ENCODE measurements at regions not wholly inside any gene's neighbourhood (a gene's known extent, or its start where the extent isn't known, plus 50 kb on each side); places are given as distances from the start of the nearest gene placed in this dataset.

GRCh38 chr6:78153976-78154375, 501.1 kb downstream of the MEI4 start:
- H3K4me3 ChIP-seq (replicated peaks; ENCODE audit: low read depth, low read length) = no peak overlapping the region
- no peaks in the 10 kb centered on the region for H3K27me3 ChIP-seq (replicated peaks; ENCODE audit: control insufficient read depth, insufficient read depth, low read length)
- TF ChIP-seq CTCF (IDR thresholded peaks at IDR 0.05; ENCODE audit: insufficient read depth, low read length, poor library complexity, severe bottlenecking) = no peak
- H3K36me3 ChIP-seq (ENCODE audit: control insufficient read depth, insufficient read depth, low read length) = no peaks in the 10 kb centered on the region
- no peak for DNase-seq (ENCODE audit: extremely low read depth, insufficient read length)

GRCh38 chr6:78157606-78158005, 504.8 kb downstream of the MEI4 start:
- Histone ChIP-seq H3K4me3 (replicated peaks; ENCODE audit: low read depth, low read length) (no peak overlapping the region), H3K36me3 (ENCODE audit: control insufficient read depth, insufficient read depth, low read length) (no peaks in the 10 kb centered on the region), H3K27me3 (replicated peaks; ENCODE audit: control insufficient read depth, insufficient read depth, low read length) (no peaks in the 10 kb centered on the region)
- DNase-seq (ENCODE audit: extremely low read depth, insufficient read length) = no peak
- TF ChIP-seq CTCF (IDR thresholded peaks at IDR 0.05; ENCODE audit: insufficient read depth, low read length, poor library complexity, severe bottlenecking) = no peak

GRCh38 chr6:78188891-78189290, 536.1 kb downstream of the MEI4 start:
- TF ChIP-seq CTCF (IDR thresholded peaks at IDR 0.05; ENCODE audit: insufficient read depth, low read length, poor library complexity, severe bottlenecking) = no peak
- no peak for DNase-seq (ENCODE audit: extremely low read depth, insufficient read length)
- H3K4me3 ChIP-seq (replicated peaks; ENCODE audit: low read depth, low read length) = no peak overlapping the region

GRCh38 chr6:78192057-78192456, 539.2 kb downstream of the MEI4 start:
- Histone ChIP-seq H3K27me3 (replicated peaks; ENCODE audit: control insufficient read depth, insufficient read depth, low read length) (no peaks in the 10 kb centered on the region), H3K36me3 (ENCODE audit: control insufficient read depth, insufficient read depth, low read length) (no peaks in the 10 kb centered on the region), H3K4me3 (replicated peaks; ENCODE audit: low read depth, low read length) (no peak overlapping the region)
- no peak for DNase-seq (ENCODE audit: extremely low read depth, insufficient read length)
- no peak for TF ChIP-seq CTCF (IDR thresholded peaks at IDR 0.05; ENCODE audit: insufficient read depth, low read length, poor library complexity, severe bottlenecking)

More at GRCh38 chr6:78188891-78189290, 536.1 kb downstream of the MEI4 start:
- Histone ChIP-seq H3K27me3 (replicated peaks; ENCODE audit: control insufficient read depth, insufficient read depth, low read length) (no peaks in the 10 kb centered on the region), H3K36me3 (ENCODE audit: control insufficient read depth, insufficient read depth, low read length) (no peaks in the 10 kb centered on the region)

GRCh38 chr6:78199044-78199443, 546.2 kb downstream of the MEI4 start:
- Histone ChIP-seq H3K36me3 (ENCODE audit: control insufficient read depth, insufficient read depth, low read length) (no peaks in the 10 kb centered on the region), H3K4me3 (replicated peaks; ENCODE audit: low read depth, low read length) (no peak overlapping the region), H3K27me3 (replicated peaks; ENCODE audit: control insufficient read depth, insufficient read depth, low read length) (no peaks in the 10 kb centered on the region)
- DNase-seq (ENCODE audit: extremely low read depth, insufficient read length) = no peak
- TF ChIP-seq CTCF (IDR thresholded peaks at IDR 0.05; ENCODE audit: insufficient read depth, low read length, poor library complexity, severe bottlenecking) = no peak

- TF ChIP-seq CTCF (IDR thresholded peaks at IDR 0.05; ENCODE audit: insufficient read depth, low read length, poor library complexity, severe bottlenecking) = no peak
- Histone ChIP-seq H3K36me3 (ENCODE audit: control insufficient read depth, insufficient read depth, low read length) (no peaks in the 10 kb centered on the region), H3K4me3 (replicated peaks; ENCODE audit: low read depth, low read length) (no peak overlapping the region), H3K27me3 (replicated peaks; ENCODE audit: control insufficient read depth, insufficient read depth, low read length) (no peaks in the 10 kb centered on the region)
- DNase-seq (ENCODE audit: extremely low read depth, insufficient read length) = no peak
Observed at GRCh38 chr6:78222226-78222625, 569.4 kb downstream of the MEI4 start.

All from GM06990 (cell line).